PC-3 (cell line): ENCODE measurements at regions not wholly inside any gene's neighbourhood (a gene's known extent, or its start where the extent isn't known, plus 50 kb on each side); places are given as distances from the start of the nearest gene placed in this dataset.
A peak's percentile ranks its signal among the peaks of the same experiment; 100 is the strongest.

Experiments used
- ATAC-seq: fragments of 200-7000 bp; cut with Tn5 transposase; 2 replicates; pipeline ENCODE4 v1.9.1; 2020; ENCODE audit warnings: mild to moderate bottlenecking, moderate library complexity
- BruUV-seq: library from RNA; stranded (reverse); fragments of 400-500 nt; replicated peaks from 2 replicates; lab custom pipeline; 2021; lab: Mats Ljungman, UMichigan
- CTCF ChIA-PET: fragments of 300-600 bp; sonication (Branson Sonifier 250); formaldehyde crosslinking; loops from one replicate; lab custom pipeline; 2022; ENCODE audit warnings: antibody characterized with exemption; lab: Charles Lee
- POLR2A ChIA-PET: fragments of 300-600 bp; sonication (Branson Sonifier 250); formaldehyde crosslinking; loops from one replicate; lab custom pipeline; 2022; ENCODE audit warnings: antibody characterized with exemption; ENCODE audit not compliant: unreplicated experiment; lab: Charles Lee
- DNase-seq: peaks from one replicate; pipeline ENCODE4 v3.0.0-alpha.2; 2015
- H2AFZ ChIP-seq: fragments of 300-600 bp; sonication (generic); 2 replicates; pipeline ENCODE4 v1.6.0; 2016; ENCODE audit warnings: antibody characterized with exemption, low read length
- H3F3A ChIP-seq: fragments of 300-600 bp; sonication (generic); one replicate; pipeline ENCODE4 v1.6.0; 2017; ENCODE audit warnings: antibody characterized with exemption, low read length, control low read depth, mild to moderate bottlenecking; ENCODE audit not compliant: unreplicated experiment
- H3K27ac ChIP-seq: fragments of 300-600 bp; sonication (generic); 2 replicates; pipeline ENCODE4 v1.5.1; 2016; ENCODE audit warnings: mild to moderate bottlenecking, low read length
- H3K27me3 ChIP-seq: fragments of 300-600 bp; sonication (generic); 2 replicates; pipeline ENCODE4 v1.6.1; 2016; ENCODE audit warnings: low read length, mixed read lengths
- H3K36me3 ChIP-seq: fragments of 300-600 bp; sonication (generic); 2 replicates; pipeline ENCODE4 v1.6.1; 2016; ENCODE audit warnings: low read depth, mixed run types, low read length, mixed read lengths
- H3K4me1 ChIP-seq: fragments of 300-600 bp; sonication (generic); 2 replicates; pipeline ENCODE4 v1.5.1; 2016; ENCODE audit warnings: low read length; ENCODE audit not compliant: insufficient read depth
- H3K4me2 ChIP-seq: fragments of 300-600 bp; sonication (generic); 2 replicates; pipeline ENCODE4 v1.6.0; 2016; ENCODE audit warnings: low read length
- H3K4me3 ChIP-seq: fragments of 300-600 bp; sonication (generic); 2 replicates; pipeline ENCODE4 v1.5.1; 2016; ENCODE audit warnings: mild to moderate bottlenecking, low read length, mixed read lengths
- H3K79me2 ChIP-seq: fragments of 300-600 bp; sonication (generic); 2 replicates; pipeline ENCODE4 v1.6.1; 2017; ENCODE audit warnings: low read length, mixed read lengths
- H3K9ac ChIP-seq: fragments of 300-600 bp; sonication (generic); 2 replicates; pipeline ENCODE4 v1.6.0; 2016; ENCODE audit warnings: mild to moderate bottlenecking, low read length
- H3K9me2 ChIP-seq: fragments of 300-600 bp; sonication (generic); replicated peaks from 2 replicates; pipeline ENCODE4 v1.6.1; 2016; ENCODE audit warnings: mixed run types, low read length, mixed read lengths
- H3K9me3 ChIP-seq: fragments of 300-600 bp; sonication (generic); 2 replicates; pipeline ENCODE4 v1.6.1; 2016; ENCODE audit warnings: low read length, mixed read lengths
- H4K20me1 ChIP-seq: fragments of 300-600 bp; sonication (generic); 2 replicates; pipeline ENCODE4 v1.6.1; 2016; ENCODE audit warnings: low read length, mixed read lengths
- EZH2 ChIP-seq: fragments of 300-600 bp; sonication (generic); IDR thresholded peaks from one replicate; pipeline ENCODE4 v1.6.1; 2017; ENCODE audit warnings: antibody characterized with exemption, mild to moderate bottlenecking, low read length; ENCODE audit not compliant: unreplicated experiment
- EZH2phosphoT487 ChIP-seq: fragments of 300-600 bp; sonication (generic); IDR thresholded peaks from 2 replicates; pipeline ENCODE4 v1.6.1; 2018; ENCODE audit warnings: mild to moderate bottlenecking, antibody characterized with exemption, low read length, borderline replicate concordance
- intact Hi-C: fragments of 100-400 bp; cut with micrococcal nuclease; formaldehyde crosslinking; loops from 2 replicates; pipeline ENCODE4 v1.9.0; 2023
- TF ChIP-seq, protein P1 (sequence below): fragments of 300-600 bp; sonication (generic); conservative IDR thresholded peaks from 2 replicates; pipeline ENCODE4 v1.5.1; 2017; ENCODE audit warnings: antibody characterized with exemption, low read depth, mild to moderate bottlenecking, low read length

GRCh38 chr7:149714081-149714909 is 59.1 kb downstream of the ZNF467 start:
- TF ChIP-seq EZH2 (no peak), EZH2phosphoT487 (no peak)
- TF ChIP-seq, protein P1, sequence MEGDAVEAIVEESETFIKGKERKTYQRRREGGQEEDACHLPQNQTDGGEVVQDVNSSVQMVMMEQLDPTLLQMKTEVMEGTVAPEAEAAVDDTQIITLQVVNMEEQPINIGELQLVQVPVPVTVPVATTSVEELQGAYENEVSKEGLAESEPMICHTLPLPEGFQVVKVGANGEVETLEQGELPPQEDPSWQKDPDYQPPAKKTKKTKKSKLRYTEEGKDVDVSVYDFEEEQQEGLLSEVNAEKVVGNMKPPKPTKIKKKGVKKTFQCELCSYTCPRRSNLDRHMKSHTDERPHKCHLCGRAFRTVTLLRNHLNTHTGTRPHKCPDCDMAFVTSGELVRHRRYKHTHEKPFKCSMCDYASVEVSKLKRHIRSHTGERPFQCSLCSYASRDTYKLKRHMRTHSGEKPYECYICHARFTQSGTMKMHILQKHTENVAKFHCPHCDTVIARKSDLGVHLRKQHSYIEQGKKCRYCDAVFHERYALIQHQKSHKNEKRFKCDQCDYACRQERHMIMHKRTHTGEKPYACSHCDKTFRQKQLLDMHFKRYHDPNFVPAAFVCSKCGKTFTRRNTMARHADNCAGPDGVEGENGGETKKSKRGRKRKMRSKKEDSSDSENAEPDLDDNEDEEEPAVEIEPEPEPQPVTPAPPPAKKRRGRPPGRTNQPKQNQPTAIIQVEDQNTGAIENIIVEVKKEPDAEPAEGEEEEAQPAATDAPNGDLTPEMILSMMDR: no peak
- no peaks in the 10 kb centered on the region for H3K9me2 ChIP-seq
- ChIA-PET CTCF (interaction anchor here (0.6 to 1.1 kb wide), 5 partner anchors 9 to 1295 kb away, joined by 3 to 8 read pairs (median 4); no protein-coding TSS in a partner anchor), POLR2A (no interaction called here)
- H3F3A ChIP-seq: no peaks in the 10 kb centered on the region
- no peak overlapping the region for H3K27ac ChIP-seq
- intact Hi-C loops: loop anchor here (2.0 kb wide), 2 partner anchors 29 to 89 kb away; no protein-coding TSS in a partner anchor
- H3K9ac ChIP-seq: peak overlapping the region; percentile 47; the same call in 1 of the 2 replicates
- H3K9me3 ChIP-seq: peaks cover 12% of the 10 kb centered on the region; the same call in 1 of the 2 replicates
- peaks cover 27% of the 10 kb centered on the region for H3K79me2 ChIP-seq
- no peaks in the 10 kb centered on the region for H3K36me3 ChIP-seq
- H2AFZ ChIP-seq: peak overlapping the region; percentile 91
- peaks cover 9% of the 10 kb centered on the region for H3K4me1 ChIP-seq
- peak overlapping the region; percentile 85 for H3K4me3 ChIP-seq
- peak overlapping the region; percentile 93 for H3K4me2 ChIP-seq
- peak; percentile 90 for DNase-seq
- TSS peak; percentile 86 for BruUV-seq
- no peaks in the 10 kb centered on the region for H3K27me3 ChIP-seq
- ATAC-seq: peak; percentile 91
- H4K20me1 ChIP-seq: no peaks in the 10 kb centered on the region

DNA sequence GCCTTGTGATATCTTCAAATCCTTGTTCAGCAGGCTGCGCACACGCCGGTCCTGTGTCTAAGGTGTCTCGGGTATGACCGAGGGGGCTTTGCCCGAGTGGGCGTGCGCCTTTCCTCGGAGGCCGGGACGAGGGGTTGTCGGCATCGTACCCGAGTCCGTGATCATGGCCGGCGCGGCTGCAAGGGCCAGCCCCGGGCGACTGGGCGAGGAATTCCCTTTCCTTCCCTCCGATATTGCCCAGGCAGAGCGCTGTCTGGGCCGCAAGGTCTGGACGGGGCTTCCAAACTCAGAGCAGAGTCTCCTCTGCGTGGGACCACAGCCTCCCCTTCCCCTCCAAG is 59.7 kb downstream of the ZNF467 start:
- intact Hi-C loops: loop anchor here (2.0 kb wide), 2 partner anchors 29 to 89 kb away; no protein-coding TSS in a partner anchor
- Histone ChIP-seq H3K4me3 (no peak overlapping the region), H3K36me3 (no peaks in the 10 kb centered on the region), H3K9ac (no peak overlapping the region), H3K4me1 (peaks cover 9% of the 10 kb centered on the region), H4K20me1 (no peaks in the 10 kb centered on the region), H3K9me2 (no peaks in the 10 kb centered on the region), H3K4me2 (peak overlapping the region; percentile 93; the same call in 1 of the 2 replicates), H3K79me2 (peaks cover 27% of the 10 kb centered on the region), H3K9me3 (peaks cover 12% of the 10 kb centered on the region; the same call in 1 of the 2 replicates), H3K27me3 (no peaks in the 10 kb centered on the region), H3K27ac (no peak overlapping the region), H2AFZ (peak overlapping the region; percentile 91; the same call in 1 of the 2 replicates), H3F3A (no peaks in the 10 kb centered on the region)
- CTCF ChIA-PET: no interaction called here
- DNase-seq (no peak), ATAC-seq (no peak)
- POLR2A ChIA-PET: no interaction called here
- BruUV-seq: no TSS peak
- no peak for TF ChIP-seq EZH2phosphoT487
- no peak for TF ChIP-seq EZH2
- TF ChIP-seq, protein P1: no peak
